PC-9 (cell line): ENCODE measurements at regions not wholly inside any gene's neighbourhood (a gene's known extent, or its start where the extent isn't known, plus 50 kb on each side); places are given as distances from the start of the nearest gene placed in this dataset.

ENCODE experiments used
- BruUV-seq: library from RNA; stranded (reverse); fragments of 400-500 nt; replicated peaks from 2 replicates; lab custom pipeline; 2021; lab: Mats Ljungman, UMichigan
- CTCF ChIA-PET: fragments of 300-600 bp; sonication (Branson Sonifier 250); formaldehyde crosslinking; loops from one replicate; lab custom pipeline; 2022; ENCODE audit warnings: antibody characterized with exemption; lab: Charles Lee
- POLR2A ChIA-PET: fragments of 300-600 bp; sonication (Branson Sonifier 250); formaldehyde crosslinking; loops from one replicate; lab custom pipeline; 2022; ENCODE audit warnings: antibody characterized with exemption; ENCODE audit not compliant: unreplicated experiment; lab: Charles Lee
- DNase-seq, 2 experiments: peaks; one replicate each; pipeline versions ENCODE4 v3.0.0 to v3.0.0-alpha.2; 2015 to 2022; ENCODE audit warnings: mixed read lengths in 1 of 2
- H2AFZ ChIP-seq: fragments of 200-600 bp; sonication (generic); 2 replicates; pipeline ENCODE4 v1.8.1; 2017; ENCODE audit warnings: antibody characterized with exemption
- H3F3A ChIP-seq: fragments of 200-600 bp; sonication (generic); 2 replicates; pipeline ENCODE4 v1.8.1; 2017; ENCODE audit warnings: antibody characterized with exemption, mild to moderate bottlenecking, low read depth; ENCODE audit not compliant: insufficient read depth
- H3K27ac ChIP-seq: fragments of 200-600 bp; sonication (generic); 2 replicates; pipeline ENCODE4 v1.6.1; 2016; ENCODE audit warnings: mixed run types
- H3K27me3 ChIP-seq: fragments of 200-600 bp; sonication (generic); 2 replicates; pipeline ENCODE4 v1.6.1; 2016; ENCODE audit warnings: low read depth, mixed run types; ENCODE audit not compliant: insufficient read depth
- H3K36me3 ChIP-seq: fragments of 200-600 bp; sonication (generic); 2 replicates; pipeline ENCODE4 v1.6.1; 2016; ENCODE audit warnings: low read depth, mixed run types
- H3K4me1 ChIP-seq: fragments of 200-600 bp; sonication (generic); replicated peaks from 2 replicates; pipeline ENCODE4 v1.6.1; 2016; ENCODE audit warnings: mixed run types; ENCODE audit not compliant: insufficient read depth
- H3K4me2 ChIP-seq: fragments of 200-600 bp; sonication (generic); 2 replicates; pipeline ENCODE4 v1.6.1; 2017; ENCODE audit warnings: mixed run types
- H3K4me3 ChIP-seq: fragments of 200-600 bp; sonication (generic); 2 replicates; pipeline ENCODE4 v1.6.1; 2016; ENCODE audit warnings: mixed run types
- H3K79me2 ChIP-seq: fragments of 200-600 bp; sonication (generic); 2 replicates; pipeline ENCODE4 v1.6.1; 2017; ENCODE audit warnings: low read depth, mixed run types
- H3K9me2 ChIP-seq: fragments of 200-600 bp; sonication (generic); 2 replicates; pipeline ENCODE4 v1.8.1; 2017; ENCODE audit warnings: mild to moderate bottlenecking; ENCODE audit not compliant: insufficient read depth
- H3K9me3 ChIP-seq: fragments of 200-600 bp; sonication (generic); 2 replicates; pipeline ENCODE4 v1.8.1; 2016; ENCODE audit warnings: low read depth; ENCODE audit not compliant: insufficient read depth
- H4K20me1 ChIP-seq: fragments of 200-600 bp; sonication (generic); 2 replicates; pipeline ENCODE4 v1.8.1; 2017; ENCODE audit not compliant: insufficient read depth
- EZH2 ChIP-seq: fragments of 200-600 bp; sonication (generic); IDR thresholded peaks from 2 replicates; pipeline ENCODE4 v1.8.0; 2017; ENCODE audit warnings: antibody characterized with exemption, low read depth
- intact Hi-C: fragments of 100-400 bp; cut with micrococcal nuclease; formaldehyde crosslinking; loops from one replicate; pipeline ENCODE4 v1.10.0; 2022; ENCODE audit not compliant: unreplicated experiment
- TF ChIP-seq, protein P1 (sequence below): fragments of 200-600 bp; sonication (generic); conservative IDR thresholded peaks from 2 replicates; pipeline ENCODE4 v1.6.1; 2017; ENCODE audit warnings: mixed run types, antibody characterized with exemption, mild to moderate bottlenecking, moderate library complexity

DNA sequence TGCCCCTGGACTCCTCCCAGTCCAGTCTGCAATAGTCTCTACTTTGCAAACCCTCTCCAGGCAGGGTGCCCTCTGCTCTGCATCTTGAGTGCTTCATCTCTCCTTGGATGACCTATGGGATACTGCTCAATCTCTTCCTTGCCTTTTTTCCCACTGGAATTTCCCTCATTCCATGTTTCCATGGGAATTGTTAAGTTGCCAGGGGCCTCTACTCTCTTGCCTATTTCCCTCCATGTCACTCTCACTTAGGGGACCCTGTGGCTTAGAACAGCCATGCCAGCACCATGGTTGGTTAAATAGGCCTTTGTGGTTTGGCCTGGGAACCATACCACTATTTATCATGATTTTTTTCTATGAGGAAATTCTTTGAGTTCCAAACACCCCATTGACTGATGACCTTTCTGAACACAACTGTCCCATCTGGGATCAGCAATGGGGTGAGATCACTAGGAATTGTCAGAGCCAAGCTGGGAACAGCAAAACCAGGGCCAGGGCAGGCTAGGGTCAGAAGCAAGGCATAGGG lies 91.4 kb upstream of the RBMS1 start:
- Histone ChIP-seq H2AFZ (no peak overlapping the region), H4K20me1 (no peaks in the 10 kb centered on the region), H3K4me3 (no peak overlapping the region), H3F3A (no peaks in the 10 kb centered on the region; the same call in 1 of the 2 replicates), H3K4me1 (peaks cover 7% of the 10 kb centered on the region), H3K36me3 (no peaks in the 10 kb centered on the region), H3K4me2 (no peak overlapping the region), H3K79me2 (no peaks in the 10 kb centered on the region), H3K9me2 (no peaks in the 10 kb centered on the region), H3K27ac (no peak overlapping the region), H3K9me3 (no peaks in the 10 kb centered on the region), H3K27me3 (no peaks in the 10 kb centered on the region)
- TF ChIP-seq, protein P1, sequence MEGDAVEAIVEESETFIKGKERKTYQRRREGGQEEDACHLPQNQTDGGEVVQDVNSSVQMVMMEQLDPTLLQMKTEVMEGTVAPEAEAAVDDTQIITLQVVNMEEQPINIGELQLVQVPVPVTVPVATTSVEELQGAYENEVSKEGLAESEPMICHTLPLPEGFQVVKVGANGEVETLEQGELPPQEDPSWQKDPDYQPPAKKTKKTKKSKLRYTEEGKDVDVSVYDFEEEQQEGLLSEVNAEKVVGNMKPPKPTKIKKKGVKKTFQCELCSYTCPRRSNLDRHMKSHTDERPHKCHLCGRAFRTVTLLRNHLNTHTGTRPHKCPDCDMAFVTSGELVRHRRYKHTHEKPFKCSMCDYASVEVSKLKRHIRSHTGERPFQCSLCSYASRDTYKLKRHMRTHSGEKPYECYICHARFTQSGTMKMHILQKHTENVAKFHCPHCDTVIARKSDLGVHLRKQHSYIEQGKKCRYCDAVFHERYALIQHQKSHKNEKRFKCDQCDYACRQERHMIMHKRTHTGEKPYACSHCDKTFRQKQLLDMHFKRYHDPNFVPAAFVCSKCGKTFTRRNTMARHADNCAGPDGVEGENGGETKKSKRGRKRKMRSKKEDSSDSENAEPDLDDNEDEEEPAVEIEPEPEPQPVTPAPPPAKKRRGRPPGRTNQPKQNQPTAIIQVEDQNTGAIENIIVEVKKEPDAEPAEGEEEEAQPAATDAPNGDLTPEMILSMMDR, result no peak
- no peak for TF ChIP-seq EZH2
- DNase-seq, result no peak
- ChIA-PET POLR2A (no interaction called here), CTCF (no interaction called here)
- no TSS peak for BruUV-seq
- intact Hi-C loops, result no loop called here

- no peaks in the 10 kb centered on the region for H3K4me1 ChIP-seq
- no peaks in the 10 kb centered on the region for H3K79me2 ChIP-seq
- no peaks in the 10 kb centered on the region for H4K20me1 ChIP-seq
- peaks cover 6% of the 10 kb centered on the region for H3F3A ChIP-seq
- H3K27me3 ChIP-seq, result no peaks in the 10 kb centered on the region
- no TSS peak for BruUV-seq
- H3K4me3 ChIP-seq, result no peak overlapping the region
- H3K36me3 ChIP-seq, result no peaks in the 10 kb centered on the region
- ChIA-PET CTCF (no interaction called here), POLR2A (no interaction called here)
- TF ChIP-seq EZH2, result no peak
- TF ChIP-seq, protein P1, result no peak
- DNase-seq, result no peak
- no peaks in the 10 kb centered on the region for H3K9me3 ChIP-seq
- no peak overlapping the region for H2AFZ ChIP-seq
- H3K4me2 ChIP-seq, result no peak overlapping the region
- intact Hi-C loops, result no loop called here
- H3K9me2 ChIP-seq, result no peaks in the 10 kb centered on the region
- no peak overlapping the region for H3K27ac ChIP-seq
Observed at GRCh38 chr2:160590664-160591063, 97.1 kb upstream of the RBMS1 start.

GRCh38 chr2:160592401-160592800 lies 98.8 kb upstream of the RBMS1 start:
- BruUV-seq, result no TSS peak
- CTCF ChIA-PET, result no interaction called here
- Histone ChIP-seq H3K4me1 (no peaks in the 10 kb centered on the region), H3K9me2 (no peaks in the 10 kb centered on the region), H3K4me2 (no peak overlapping the region), H3K27me3 (no peaks in the 10 kb centered on the region), H2AFZ (no peak overlapping the region), H3K36me3 (no peaks in the 10 kb centered on the region), H3K27ac (no peak overlapping the region), H4K20me1 (no peaks in the 10 kb centered on the region), H3F3A (peaks cover 6% of the 10 kb centered on the region), H3K9me3 (no peaks in the 10 kb centered on the region), H3K79me2 (no peaks in the 10 kb centered on the region), H3K4me3 (no peak overlapping the region)
- intact Hi-C loops, result no loop called here
- POLR2A ChIA-PET, result no interaction called here
- DNase-seq, result no peak
- no peak for TF ChIP-seq EZH2
- TF ChIP-seq, protein P1, result no peak
